Forelimb muscle (tissue), 1 donor: ENCODE measurements at regions not wholly inside any gene's neighbourhood (a gene's known extent, or its start where the extent isn't known, plus 50 kb on each side); places are given as distances from the start of the nearest gene placed in this dataset.

Experiments used
- DNase-seq: peaks from one replicate; pipeline ENCODE4 v3.0.0-alpha.2; 2013; ENCODE audit warnings: low read depth

- DNase-seq = no peak
These were observed 62.0 kb downstream of the HFE start for GRCh38 chr6:26149240-26149639.

- DNase-seq = no peak
These were observed 65.2 kb downstream of the HFE start for GRCh38 chr6:26152226-26153101.

GRCh38 chr6:26155061-26155930 is 68.1 kb downstream of the HFE start:
- no peak for DNase-seq

DNA sequence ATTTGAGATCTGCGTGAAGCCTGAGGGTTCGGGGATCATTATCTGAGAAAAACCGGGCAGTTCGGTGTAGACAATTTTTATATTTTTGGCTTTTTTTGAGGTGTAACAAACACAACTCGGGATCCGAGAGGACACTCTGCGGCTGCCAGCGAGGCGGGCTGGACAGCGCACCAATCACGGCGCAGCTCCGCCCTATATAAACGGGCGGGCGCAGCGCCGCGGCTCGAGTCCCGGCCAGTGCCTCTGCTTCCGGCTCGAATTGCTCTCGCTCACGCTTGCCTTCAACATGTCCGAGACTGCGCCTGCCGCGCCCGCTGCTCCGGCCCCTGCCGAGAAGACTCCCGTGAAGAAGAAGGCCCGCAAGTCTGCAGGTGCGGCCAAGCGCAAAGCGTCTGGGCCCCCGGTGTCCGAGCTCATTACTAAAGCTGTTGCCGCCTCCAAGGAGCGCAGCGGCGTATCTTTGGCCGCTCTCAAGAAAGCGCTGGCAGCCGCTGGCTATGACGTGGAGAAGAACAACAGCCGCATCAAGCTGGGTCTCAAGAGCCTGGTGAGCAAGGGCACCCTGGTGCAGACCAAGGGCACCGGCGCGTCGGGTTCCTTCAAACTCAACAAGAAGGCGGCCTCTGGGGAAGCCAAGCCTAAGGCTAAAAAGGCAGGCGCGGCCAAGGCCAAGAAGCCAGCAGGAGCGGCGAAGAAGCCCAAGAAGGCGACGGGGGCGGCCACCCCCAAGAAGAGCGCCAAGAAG is 69.0 kb downstream of the HFE start:
- peak; percentile 89 for DNase-seq

- DNase-seq = peak; percentile 52
These were observed 69.6 kb downstream of the HFE start for GRCh38 chr6:26156850-26157250.

DNA sequence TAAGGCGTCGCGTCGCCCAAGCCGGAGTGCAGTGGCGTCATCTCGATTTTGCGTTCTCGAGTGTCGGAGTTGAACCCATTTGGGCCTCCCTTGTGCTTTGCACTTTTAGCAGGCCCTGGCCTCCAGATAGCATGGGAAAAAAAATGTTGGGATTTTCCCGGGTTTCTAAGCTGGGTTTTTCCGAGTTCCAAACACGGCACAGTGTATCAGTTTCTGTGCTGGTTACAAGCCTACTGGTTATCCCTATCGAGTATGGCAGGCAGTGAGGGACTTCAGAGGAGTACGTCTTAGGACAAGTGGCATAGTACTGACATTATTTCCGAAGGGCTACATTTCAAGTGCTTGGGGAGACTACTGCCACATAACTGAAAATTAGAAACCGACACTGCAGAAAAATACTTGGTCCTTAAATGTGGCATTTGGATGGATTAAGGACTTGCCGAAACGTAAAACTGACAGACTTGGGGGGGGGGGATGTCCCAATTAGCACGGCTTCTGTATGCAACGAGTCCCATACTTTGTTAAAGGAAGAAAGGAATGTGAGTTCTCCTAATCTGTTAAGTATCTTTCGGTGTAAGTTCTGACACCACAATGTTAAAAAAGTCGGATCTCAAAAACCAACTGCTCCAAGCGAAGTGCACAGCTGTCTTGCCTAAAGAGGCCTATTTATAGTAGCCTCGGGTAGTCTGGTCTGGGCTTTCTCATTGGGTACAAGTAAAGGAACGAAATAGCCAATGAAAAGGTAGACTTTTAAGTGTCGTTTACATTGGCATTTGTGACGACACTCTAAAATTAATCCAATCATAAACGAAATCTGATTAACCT is 70.2 kb downstream of the HFE start:
- DNase-seq = peak; percentile 99

- no peak for DNase-seq
These were observed 70.9 kb downstream of the HFE start for GRCh38 chr6:26158076-26158580.

DNA sequence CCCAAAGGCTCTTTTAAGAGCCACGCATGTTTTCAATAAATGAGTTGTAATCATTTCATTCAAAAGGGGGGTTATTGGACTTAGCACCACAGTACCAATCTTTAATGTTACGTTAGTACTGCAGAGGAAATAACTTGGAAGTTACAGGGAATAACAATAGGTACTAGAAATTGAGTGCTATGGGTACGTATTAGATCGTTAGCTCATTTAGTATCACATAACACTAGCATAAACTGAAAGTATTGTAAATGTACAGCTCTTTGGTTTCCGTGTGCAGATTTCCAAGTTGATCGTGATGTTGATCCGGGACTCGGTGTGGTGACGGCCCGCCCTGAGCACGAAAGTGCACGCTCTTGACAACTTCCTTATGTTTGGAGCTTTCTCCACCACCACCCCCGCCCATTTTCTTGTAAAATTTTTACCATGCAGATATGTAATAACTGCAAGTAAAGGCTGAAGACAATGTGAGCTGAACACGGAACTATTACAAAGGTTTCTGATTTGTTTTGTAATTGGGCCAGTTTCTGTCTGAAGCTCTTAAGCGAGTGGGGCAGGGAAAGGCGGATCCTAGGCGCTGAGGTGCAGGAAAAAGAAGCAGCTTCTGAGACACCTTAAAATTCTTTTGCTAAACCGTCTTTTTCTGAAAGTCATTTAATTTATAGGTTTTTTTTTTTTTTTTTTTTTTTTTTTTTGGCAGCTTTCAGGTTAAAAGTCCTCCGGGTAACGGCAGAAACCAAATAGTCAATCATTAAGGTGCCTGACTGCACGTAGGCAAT is 71.5 kb downstream of the HFE start:
- peak; percentile 58 for DNase-seq

DNA sequence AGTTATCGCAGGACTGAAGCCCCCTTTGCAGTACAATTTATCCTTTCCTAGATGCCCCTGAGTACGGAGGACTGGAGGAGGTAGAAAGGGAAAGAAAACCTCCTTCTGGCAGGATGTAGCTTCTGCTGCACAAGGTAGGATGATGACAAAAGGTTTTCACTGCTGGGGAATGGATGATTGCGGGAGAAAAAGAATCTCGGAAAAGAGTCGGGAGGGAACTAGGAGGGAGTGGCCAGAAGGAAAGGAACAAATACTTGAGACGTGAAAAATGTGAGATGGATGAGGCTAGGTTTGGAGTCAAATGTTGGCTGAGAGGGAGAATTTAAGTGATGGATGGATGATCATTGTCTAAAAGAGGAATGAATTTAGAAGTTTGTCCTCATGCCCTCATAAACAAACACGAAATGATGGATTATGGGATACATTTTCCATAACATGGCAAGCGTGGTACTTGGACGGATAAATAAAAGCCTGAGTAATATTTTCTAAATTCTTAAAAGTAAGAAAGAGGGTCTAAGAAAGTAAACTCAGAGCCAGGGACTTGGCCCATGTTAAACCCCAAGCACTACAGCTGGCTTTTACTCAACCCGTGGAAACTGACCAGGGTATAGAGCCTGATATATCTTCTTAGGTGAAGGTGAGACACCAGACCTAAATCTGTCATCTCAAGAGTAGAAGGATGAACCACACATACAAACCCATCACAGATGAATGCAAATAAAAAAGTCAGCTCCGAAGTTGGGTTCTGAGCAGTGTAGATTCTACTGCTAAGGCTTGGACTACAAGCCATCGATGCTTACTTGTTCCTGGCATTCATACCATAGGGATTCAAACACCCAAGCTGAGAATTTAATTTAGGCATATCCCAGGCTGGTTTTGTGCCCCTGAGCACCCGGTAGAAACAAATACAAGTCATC is 72.4 kb downstream of the HFE start:
- no peak for DNase-seq

DNA sequence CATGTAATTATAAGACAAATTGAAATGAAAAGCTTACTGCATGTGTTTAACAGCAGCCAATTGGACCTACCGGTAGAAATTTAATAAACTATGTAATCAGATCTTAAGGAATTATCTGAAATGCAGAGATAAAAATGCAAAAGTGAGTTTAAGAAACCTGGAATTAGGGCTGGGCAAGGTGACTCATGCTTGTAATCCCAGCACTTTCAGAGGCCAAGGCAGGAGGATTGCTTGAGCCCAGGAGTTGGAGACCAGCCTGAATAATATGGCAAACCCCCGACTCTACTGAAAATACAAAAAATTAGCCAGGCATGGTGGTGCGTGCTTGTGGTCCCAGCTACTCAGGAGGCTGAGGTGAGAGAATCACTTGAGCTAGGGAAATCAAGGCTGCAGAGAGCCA is 74.1 kb downstream of the HFE start:
- DNase-seq = no peak

GRCh38 chr6:26162399-26162798 is 75.2 kb downstream of the HFE start:
- DNase-seq = no peak

- DNase-seq = no peak
These were observed 76.3 kb downstream of the HFE start for GRCh38 chr6:26163427-26164119.

DNA sequence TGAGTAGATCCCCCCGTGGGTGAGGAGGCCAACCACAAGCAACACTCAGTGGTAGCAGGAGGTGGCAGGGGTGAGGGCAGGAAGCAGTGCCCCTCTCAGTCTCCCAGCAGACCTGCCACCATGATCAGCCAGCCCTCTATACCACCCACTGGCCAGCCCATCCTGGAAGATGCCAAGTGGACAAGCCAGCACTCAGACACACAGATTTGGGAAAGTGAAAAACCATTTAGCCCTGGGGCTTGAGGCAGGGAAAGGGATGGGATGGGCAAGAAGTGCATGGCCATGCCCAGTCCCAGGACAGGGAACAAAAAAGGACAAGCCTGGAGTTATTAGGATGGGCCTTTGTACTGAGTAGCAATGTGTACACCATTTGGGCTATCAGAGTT is 76.9 kb downstream of the HFE start:
- DNase-seq = no peak

- DNase-seq = no peak
These were observed 78.1 kb downstream of the HFE start for GRCh38 chr6:26165261-26165790.

DNA sequence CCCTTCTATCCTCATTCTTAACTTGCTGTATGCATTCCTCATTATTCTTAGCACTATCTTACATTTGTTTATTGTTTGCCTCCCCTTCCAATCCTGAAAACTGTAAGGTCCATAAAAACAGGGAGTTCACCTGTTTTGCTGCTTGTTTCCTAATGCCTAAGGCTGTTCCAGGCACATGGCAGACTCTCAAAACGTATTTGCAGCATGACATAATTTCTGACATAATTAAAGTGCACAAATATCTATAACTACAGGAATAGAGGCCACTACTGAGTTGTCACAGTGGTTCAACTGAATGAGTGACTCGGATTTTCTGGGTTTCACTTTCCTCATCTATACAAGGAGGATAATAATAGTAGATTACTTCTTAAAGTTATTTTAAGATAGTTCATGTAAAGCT is 83.0 kb downstream of the HFE start:
- no peak for DNase-seq

- DNase-seq = no peak
These were observed 84.0 kb downstream of the HFE start for GRCh38 chr6:26170951-26171841.

GRCh38 chr6:26172608-26172968 is 85.4 kb downstream of the HFE start:
- no peak for DNase-seq

DNA sequence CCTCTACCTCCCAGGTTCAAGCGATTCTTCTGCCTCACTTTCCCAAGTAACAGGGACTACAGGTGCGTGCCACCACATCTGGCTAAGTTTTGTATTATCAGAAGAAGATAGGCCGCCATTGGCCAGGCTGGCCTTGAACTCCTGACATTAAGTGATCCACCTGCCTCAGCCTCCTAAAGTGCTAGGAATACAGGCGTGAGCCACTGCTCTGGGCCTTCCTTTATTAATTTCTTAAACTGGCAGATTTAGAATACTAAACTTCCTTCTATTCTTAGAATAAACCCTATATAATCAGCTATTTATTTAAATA is 86.6 kb downstream of the HFE start:
- no peak for DNase-seq
